Esophagus squamous epithelium (tissue), 4 donors: ENCODE measurements at regions not wholly inside any gene's neighbourhood (a gene's known extent, or its start where the extent isn't known, plus 50 kb on each side); places are given as distances from the start of the nearest gene placed in this dataset.

Experiments used
- CTCF ChIP-seq, 6 experiments: fragments of 450-650 bp in 4 of 6; fragments of 200-600 bp in 2 of 6; sonication (generic) in 2 of 6; IDR thresholded peaks; one replicate each; pipeline ENCODE4 v1.5.1; 2016 to 2019; ENCODE audit warnings: antibody characterized with exemption in 6 of 6, mild to moderate bottlenecking in 4 of 6, moderate library complexity in 4 of 6
- POLR2A ChIP-seq, 4 donors: fragments of 450-650 bp; IDR thresholded peaks; one replicate each; pipeline ENCODE4 v1.6.1; 2017; ENCODE audit warnings: antibody characterized with exemption in 4 of 4, mild to moderate bottlenecking in 4 of 4, moderate library complexity in 3 of 4

- TF ChIP-seq CTCF (IDR thresholded peaks at IDR 0.05) = no peak
- no peak for TF ChIP-seq POLR2A (IDR thresholded peaks at IDR 0.05)
Measured at GRCh38 chr12:41968599-41968998, 176.1 kb downstream of the GXYLT1 start.
